WTC11 (cell line): ENCODE measurements at regions not wholly inside any gene's neighbourhood (a gene's known extent, or its start where the extent isn't known, plus 50 kb on each side); places are given as distances from the start of the nearest gene placed in this dataset.

Source experiments
- ATAC-seq: fragments of 200-7000 bp; cut with Tn5 transposase; 2 replicates; pipeline ENCODE4 v1.10.0; 2021; ENCODE audit warnings: mild to moderate bottlenecking, moderate library complexity
- CTCF ChIA-PET: fragments of 300-600 bp; sonication (Branson Sonifier 250); formaldehyde crosslinking; loops from one replicate; lab custom pipeline; 2021; ENCODE audit warnings: antibody characterized with exemption; lab: Charles Lee
- POLR2A ChIA-PET: fragments of 350-600 bp; sonication (Branson Sonifier 250); formaldehyde crosslinking; loops from one replicate; lab custom pipeline; 2021; ENCODE audit warnings: antibody characterized with exemption; lab: Charles Lee
- DNase-seq: peaks from one replicate; pipeline ENCODE4 v3.0.0; 2021; ENCODE audit warnings: low spot score
- H3K27ac Mint-ChIP-seq: 2 replicates; pipeline ENCODE4 v1.8.0; 2021; ENCODE audit warnings: mixed read lengths
- H3K27me3 Mint-ChIP-seq: 2 replicates; pipeline ENCODE4 v1.8.0; 2021; ENCODE audit warnings: low read depth, mild to moderate bottlenecking, moderate library complexity, mixed read lengths
- H3K36me3 Mint-ChIP-seq: 2 replicates; pipeline ENCODE4 v1.8.0; 2021; ENCODE audit warnings: mixed read lengths
- H3K4me1 Mint-ChIP-seq: 2 replicates; pipeline ENCODE4 v1.8.0; 2022; ENCODE audit warnings: mixed read lengths
- H3K4me3 Mint-ChIP-seq: 2 replicates; pipeline ENCODE4 v1.8.0; 2021; ENCODE audit warnings: mild to moderate bottlenecking, moderate library complexity, mixed read lengths
- H3K9me3 Mint-ChIP-seq: 2 replicates; pipeline ENCODE4 v1.8.0; 2021; ENCODE audit warnings: mixed read lengths
- E2F4 ChIP-seq: sonication (generic); formaldehyde crosslinking; IDR thresholded peaks from 2 replicates; pipeline ENCODE4 v1.8.1; 2022; ENCODE audit warnings: low read depth, mild to moderate bottlenecking, moderate library complexity, missing genetic modification reagents, borderline replicate concordance
- FOXP1 ChIP-seq: sonication (generic); formaldehyde crosslinking; IDR thresholded peaks from 2 replicates; pipeline ENCODE4 v1.8.0; 2022; ENCODE audit warnings: missing genetic modification reagents, mild to moderate bottlenecking, moderate library complexity, borderline replicate concordance
- GTF2I ChIP-seq: fragments of 250-450 bp; sonication (Bioruptor Pico); conservative IDR thresholded peaks from 2 replicates; pipeline ENCODE4 v1.4.0; 2021; ENCODE audit warnings: mild to moderate bottlenecking
- IRF2 ChIP-seq: sonication (generic); formaldehyde crosslinking; IDR thresholded peaks from 2 replicates; pipeline ENCODE4 v1.8.0; 2022; ENCODE audit warnings: low read depth, missing genetic modification reagents, borderline replicate concordance
- NFATC4 ChIP-seq: fragments of 250-450 bp; sonication (Bioruptor Pico); IDR thresholded peaks from 2 replicates; pipeline ENCODE4 v1.9.0; 2021; ENCODE audit warnings: mild to moderate bottlenecking
- NR1H2 ChIP-seq: sonication (generic); formaldehyde crosslinking; IDR thresholded peaks from 2 replicates; pipeline ENCODE4 v1.9.0; 2021; ENCODE audit warnings: mild to moderate bottlenecking, moderate library complexity, missing genetic modification reagents
- PRDM15 ChIP-seq: sonication (generic); formaldehyde crosslinking; IDR thresholded peaks from 2 replicates; pipeline ENCODE4 v1.8.0; 2022; ENCODE audit warnings: missing genetic modification reagents
- PRRX2 ChIP-seq: fragments of 250-450 bp; sonication (Bioruptor Pico); IDR thresholded peaks from 2 replicates; pipeline ENCODE4 v1.8.0; 2021; ENCODE audit warnings: mild to moderate bottlenecking
- RORB ChIP-seq: fragments of 250-450 bp; sonication (Bioruptor Pico); IDR thresholded peaks from 2 replicates; pipeline ENCODE4 v1.9.0; 2021; ENCODE audit warnings: mild to moderate bottlenecking
- STAT6 ChIP-seq: sonication (generic); formaldehyde crosslinking; conservative IDR thresholded peaks from 2 replicates; pipeline ENCODE4 v1.8.1; 2023; ENCODE audit warnings: mild to moderate bottlenecking, low read depth, missing genetic modification reagents, moderate library complexity
- TEAD4 ChIP-seq: sonication (generic); formaldehyde crosslinking; IDR thresholded peaks from 2 replicates; pipeline ENCODE4 v1.8.0; 2022; ENCODE audit warnings: mild to moderate bottlenecking, missing genetic modification reagents
- ZNF121 ChIP-seq: sonication (generic); formaldehyde crosslinking; IDR thresholded peaks from 2 replicates; pipeline ENCODE4 v1.8.0; 2023; ENCODE audit warnings: missing genetic modification reagents
- ZNF281 ChIP-seq: sonication (generic); formaldehyde crosslinking; IDR thresholded peaks from 2 replicates; pipeline ENCODE4 v1.8.0; 2023; ENCODE audit warnings: mild to moderate bottlenecking, missing genetic modification reagents
- ZNF396 ChIP-seq: fragments of 250-450 bp; sonication (Bioruptor Pico); IDR thresholded peaks from 2 replicates; pipeline ENCODE4 v1.8.0; 2021; ENCODE audit warnings: mild to moderate bottlenecking, moderate library complexity, borderline replicate concordance
- TF ChIP-seq, protein P1 (sequence below): sonication (generic); formaldehyde crosslinking; IDR thresholded peaks from 2 replicates; pipeline ENCODE4 v1.8.1; 2022; ENCODE audit warnings: mild to moderate bottlenecking, moderate library complexity, missing genetic modification reagents
- TF ChIP-seq, protein P2 (sequence below): sonication (generic); formaldehyde crosslinking; IDR thresholded peaks from 2 replicates; pipeline ENCODE4 v1.8.0; 2023; ENCODE audit warnings: missing genetic modification reagents, mild to moderate bottlenecking, borderline replicate concordance

GRCh38 chr9:13941714-13942113 is 372.2 kb downstream of the NFIB start:
- ATAC-seq (no peak), DNase-seq (no peak)
- Mint-ChIP-seq H3K27me3 (no peaks in the 10 kb centered on the region), H3K27ac (no peak overlapping the region), H3K9me3 (no peaks in the 10 kb centered on the region), H3K4me1 (peaks cover 19% of the 10 kb centered on the region), H3K4me3 (no peak overlapping the region), H3K36me3 (no peaks in the 10 kb centered on the region)
- TF ChIP-seq ZNF121 (CRISPR knock-in tag) (no peak), GTF2I (CRISPR knock-in tag) (no peak)
- ChIA-PET POLR2A (no interaction called here), CTCF (no interaction called here)

- H3K4me1 Mint-ChIP-seq: peaks cover 24% of the 10 kb centered on the region
- ATAC-seq (no peak), DNase-seq (no peak)
- H3K27ac Mint-ChIP-seq: no peak overlapping the region
- H3K36me3 Mint-ChIP-seq: no peaks in the 10 kb centered on the region
- no peaks in the 10 kb centered on the region for H3K27me3 Mint-ChIP-seq
- ChIA-PET CTCF (no interaction called here), POLR2A (no interaction called here)
- no peak overlapping the region for H3K4me3 Mint-ChIP-seq
- H3K9me3 Mint-ChIP-seq: no peaks in the 10 kb centered on the region
- no peak for TF ChIP-seq FOXP1 (CRISPR knock-in tag)
- TF ChIP-seq STAT6 (CRISPR knock-in tag): no peak
- no peak for TF ChIP-seq PRDM15 (CRISPR knock-in tag)
- no peak for TF ChIP-seq ZNF396 (CRISPR knock-in tag)
- no peak for TF ChIP-seq RORB (CRISPR knock-in tag)
- TF ChIP-seq, protein P1, sequence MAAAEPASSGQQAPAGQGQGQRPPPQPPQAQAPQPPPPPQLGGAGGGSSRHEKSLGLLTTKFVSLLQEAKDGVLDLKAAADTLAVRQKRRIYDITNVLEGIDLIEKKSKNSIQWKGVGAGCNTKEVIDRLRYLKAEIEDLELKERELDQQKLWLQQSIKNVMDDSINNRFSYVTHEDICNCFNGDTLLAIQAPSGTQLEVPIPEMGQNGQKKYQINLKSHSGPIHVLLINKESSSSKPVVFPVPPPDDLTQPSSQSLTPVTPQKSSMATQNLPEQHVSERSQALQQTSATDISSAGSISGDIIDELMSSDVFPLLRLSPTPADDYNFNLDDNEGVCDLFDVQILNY: no peak
- TF ChIP-seq, protein P2, sequence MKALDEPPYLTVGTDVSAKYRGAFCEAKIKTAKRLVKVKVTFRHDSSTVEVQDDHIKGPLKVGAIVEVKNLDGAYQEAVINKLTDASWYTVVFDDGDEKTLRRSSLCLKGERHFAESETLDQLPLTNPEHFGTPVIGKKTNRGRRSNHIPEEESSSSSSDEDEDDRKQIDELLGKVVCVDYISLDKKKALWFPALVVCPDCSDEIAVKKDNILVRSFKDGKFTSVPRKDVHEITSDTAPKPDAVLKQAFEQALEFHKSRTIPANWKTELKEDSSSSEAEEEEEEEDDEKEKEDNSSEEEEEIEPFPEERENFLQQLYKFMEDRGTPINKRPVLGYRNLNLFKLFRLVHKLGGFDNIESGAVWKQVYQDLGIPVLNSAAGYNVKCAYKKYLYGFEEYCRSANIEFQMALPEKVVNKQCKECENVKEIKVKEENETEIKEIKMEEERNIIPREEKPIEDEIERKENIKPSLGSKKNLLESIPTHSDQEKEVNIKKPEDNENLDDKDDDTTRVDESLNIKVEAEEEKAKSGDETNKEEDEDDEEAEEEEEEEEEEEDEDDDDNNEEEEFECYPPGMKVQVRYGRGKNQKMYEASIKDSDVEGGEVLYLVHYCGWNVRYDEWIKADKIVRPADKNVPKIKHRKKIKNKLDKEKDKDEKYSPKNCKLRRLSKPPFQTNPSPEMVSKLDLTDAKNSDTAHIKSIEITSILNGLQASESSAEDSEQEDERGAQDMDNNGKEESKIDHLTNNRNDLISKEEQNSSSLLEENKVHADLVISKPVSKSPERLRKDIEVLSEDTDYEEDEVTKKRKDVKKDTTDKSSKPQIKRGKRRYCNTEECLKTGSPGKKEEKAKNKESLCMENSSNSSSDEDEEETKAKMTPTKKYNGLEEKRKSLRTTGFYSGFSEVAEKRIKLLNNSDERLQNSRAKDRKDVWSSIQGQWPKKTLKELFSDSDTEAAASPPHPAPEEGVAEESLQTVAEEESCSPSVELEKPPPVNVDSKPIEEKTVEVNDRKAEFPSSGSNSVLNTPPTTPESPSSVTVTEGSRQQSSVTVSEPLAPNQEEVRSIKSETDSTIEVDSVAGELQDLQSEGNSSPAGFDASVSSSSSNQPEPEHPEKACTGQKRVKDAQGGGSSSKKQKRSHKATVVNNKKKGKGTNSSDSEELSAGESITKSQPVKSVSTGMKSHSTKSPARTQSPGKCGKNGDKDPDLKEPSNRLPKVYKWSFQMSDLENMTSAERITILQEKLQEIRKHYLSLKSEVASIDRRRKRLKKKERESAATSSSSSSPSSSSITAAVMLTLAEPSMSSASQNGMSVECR (CRISPR knock-in tag): no peak
- TF ChIP-seq IRF2 (CRISPR knock-in tag): no peak
- no peak for TF ChIP-seq PRRX2 (CRISPR knock-in tag)
- TF ChIP-seq NR1H2: no peak
- TF ChIP-seq NFATC4: no peak
- no peak for TF ChIP-seq E2F4 (CRISPR knock-in tag)
- no peak for TF ChIP-seq ZNF281 (CRISPR knock-in tag)
- no peak for TF ChIP-seq TEAD4
Measured at GRCh38 chr9:13939701-13940490, 374.0 kb downstream of the NFIB start.
